GM18498 (cell line): ENCODE measurements at regions not wholly inside any gene's neighbourhood (a gene's known extent, or its start where the extent isn't known, plus 50 kb on each side); places are given as distances from the start of the nearest gene placed in this dataset.

Experiments used
- ATAC-seq: cut with Tn5 transposase; IDR thresholded peaks from one replicate; pipeline ENCODE4 v1.9.1; 2021; ENCODE audit warnings: mild to moderate bottlenecking, moderate library complexity; ENCODE audit not compliant: unreplicated experiment

GRCh38 chr2:13005761-13006335, 289.1 kb downstream of the TRIB2 start:
- no peak for ATAC-seq

- no peak for ATAC-seq
Measured at GRCh38 chr2:13006426-13006825, 289.7 kb downstream of the TRIB2 start.

- peak; percentile 81 for ATAC-seq
Measured at GRCh38 chr2:13006829-13007717, 290.3 kb downstream of the TRIB2 start.

- no peak for ATAC-seq
Measured at GRCh38 chr2:13009027-13009642, 292.4 kb downstream of the TRIB2 start.

- no peak for ATAC-seq
Measured at GRCh38 chr2:13010283-13010682, 293.5 kb downstream of the TRIB2 start.

- ATAC-seq: no peak
Measured at GRCh38 chr2:13014783-13015182, 298.0 kb downstream of the TRIB2 start.

- ATAC-seq: no peak
Measured at GRCh38 chr2:13015532-13016320, 299.0 kb downstream of the TRIB2 start.

GRCh38 chr2:13018490-13018889, 301.8 kb downstream of the TRIB2 start:
- ATAC-seq: no peak

GRCh38 chr2:13019781-13020180, 303.0 kb downstream of the TRIB2 start:
- ATAC-seq: no peak

- ATAC-seq: no peak
Measured at GRCh38 chr2:13020469-13020868, 303.7 kb downstream of the TRIB2 start.

- ATAC-seq: no peak
Measured at GRCh38 chr2:13021470-13021957, 304.8 kb downstream of the TRIB2 start.

- ATAC-seq: no peak
Measured at GRCh38 chr2:13030606-13031005, 313.9 kb downstream of the TRIB2 start.

- ATAC-seq: no peak
Measured at GRCh38 chr2:13034861-13035260, 318.1 kb downstream of the TRIB2 start.

- ATAC-seq: no peak
Measured at GRCh38 chr2:13035866-13036265, 319.1 kb downstream of the TRIB2 start.

- no peak for ATAC-seq
Measured at GRCh38 chr2:13040043-13040442, 323.3 kb downstream of the TRIB2 start.

- no peak for ATAC-seq
Measured at GRCh38 chr2:13046557-13047165, 329.9 kb downstream of the TRIB2 start.

GRCh38 chr2:13050764-13051163, 334.0 kb downstream of the TRIB2 start:
- ATAC-seq: no peak

- no peak for ATAC-seq
Measured at GRCh38 chr2:13052547-13052946, 335.8 kb downstream of the TRIB2 start.

- no peak for ATAC-seq
Measured at GRCh38 chr2:13056259-13056843, 339.6 kb downstream of the TRIB2 start.

GRCh38 chr2:13057671-13058070, 340.9 kb downstream of the TRIB2 start:
- no peak for ATAC-seq
